Activated CD4-positive, alpha-beta memory T cell treated with anti-CD3 and anti-CD28 coated beads, Interleukin-2, amount 10 ng/mL, durations not matched to agents 7 days and 5 days (primary cell): ENCODE measurements at regions not wholly inside any gene's neighbourhood (a gene's known extent, or its start where the extent isn't known, plus 50 kb on each side); places are given as distances from the start of the nearest gene placed in this dataset.
"Not testable (repeated sequence)": the region's sequence is repeated elsewhere in the genome, so short reads cannot be mapped to it uniquely, and the experiment has no call there.

Experiments
- CTCF ChIA-PET: fragments of 350-600 bp; sonication (Branson Sonifier 250); formaldehyde crosslinking; loops from one replicate; lab custom pipeline; 2021; ENCODE audit warnings: antibody characterized with exemption, inconsistent platforms; lab: Charles Lee
- POLR2A ChIA-PET: fragments of 350-600 bp; sonication (Branson Sonifier 250); formaldehyde crosslinking; loops from one replicate; lab custom pipeline; 2021; ENCODE audit warnings: antibody characterized with exemption; lab: Charles Lee
- DNase-seq: peaks from one replicate; pipeline ENCODE4 v3.0.0-alpha.2; 2020
- H3K27ac Mint-ChIP-seq: one replicate; pipeline ENCODE4 v1.8.0; 2021; ENCODE audit warnings: mild to moderate bottlenecking, mixed read lengths
- H3K27me3 Mint-ChIP-seq: one replicate; pipeline ENCODE4 v1.8.0; 2021; ENCODE audit warnings: mixed read lengths
- H3K36me3 Mint-ChIP-seq: one replicate; pipeline ENCODE4 v1.8.0; 2021; ENCODE audit warnings: low read depth, mixed read lengths
- H3K4me1 Mint-ChIP-seq: one replicate; pipeline ENCODE4 v1.8.0; 2021; ENCODE audit warnings: mixed read lengths
- H3K4me3 Mint-ChIP-seq: one replicate; pipeline ENCODE4 v1.8.0; 2021; ENCODE audit warnings: mild to moderate bottlenecking, mixed read lengths
- H3K9me3 Mint-ChIP-seq: one replicate; pipeline ENCODE4 v1.8.0; 2021; ENCODE audit warnings: mixed read lengths

GRCh38 chr2:52036024-52036423, 1004.1 kb upstream of the NRXN1 start:
- CTCF ChIA-PET = no interaction called here
- POLR2A ChIA-PET = no interaction called here
- no peaks in the 10 kb centered on the region for H3K36me3 Mint-ChIP-seq
- H3K27me3 Mint-ChIP-seq = no peaks in the 10 kb centered on the region
- DNase-seq = no peak
- no peak overlapping the region for H3K27ac Mint-ChIP-seq
- H3K4me1 Mint-ChIP-seq = no peaks in the 10 kb centered on the region
- H3K4me3 Mint-ChIP-seq = no peak overlapping the region
- peaks cover 7% of the 10 kb centered on the region for H3K9me3 Mint-ChIP-seq

- ChIA-PET POLR2A (no interaction called here), CTCF (no interaction called here)
Measured at GRCh38 chr2:52035391-52035790, 1003.5 kb upstream of the NRXN1 start.

GRCh38 chr2:52034706-52035105, 1002.8 kb upstream of the NRXN1 start:
- no peaks in the 10 kb centered on the region for H3K36me3 Mint-ChIP-seq
- no peaks in the 10 kb centered on the region for H3K27me3 Mint-ChIP-seq
- no peak overlapping the region for H3K27ac Mint-ChIP-seq
- POLR2A ChIA-PET = no interaction called here
- no peak for DNase-seq
- no peaks in the 10 kb centered on the region for H3K4me1 Mint-ChIP-seq
- CTCF ChIA-PET = no interaction called here
- peaks cover 10% of the 10 kb centered on the region for H3K9me3 Mint-ChIP-seq
- H3K4me3 Mint-ChIP-seq = no peak overlapping the region

More at GRCh38 chr2:52035391-52035790, 1003.5 kb upstream of the NRXN1 start:
- Mint-ChIP-seq H3K9me3 (peaks cover 10% of the 10 kb centered on the region), H3K4me1 (no peaks in the 10 kb centered on the region), H3K27me3 (no peaks in the 10 kb centered on the region), H3K27ac (no peak overlapping the region), H3K36me3 (no peaks in the 10 kb centered on the region), H3K4me3 (no peak overlapping the region)
- no peak for DNase-seq

GRCh38 chr2:52022006-52022405, 990.1 kb upstream of the NRXN1 start:
- ChIA-PET CTCF (no interaction called here), POLR2A (no interaction called here)
- no peaks in the 10 kb centered on the region for H3K36me3 Mint-ChIP-seq
- no peak overlapping the region for H3K27ac Mint-ChIP-seq
- DNase-seq = no peak
- no peak overlapping the region for H3K4me3 Mint-ChIP-seq
- H3K4me1 Mint-ChIP-seq = no peaks in the 10 kb centered on the region
- H3K9me3 Mint-ChIP-seq = peaks cover 25% of the 10 kb centered on the region
- H3K27me3 Mint-ChIP-seq = no peaks in the 10 kb centered on the region

GRCh38 chr2:52017646-52018235, 985.8 kb upstream of the NRXN1 start:
- Mint-ChIP-seq H3K9me3 (peaks cover 11% of the 10 kb centered on the region), H3K27me3 (no peaks in the 10 kb centered on the region), H3K36me3 (no peaks in the 10 kb centered on the region), H3K27ac (no peak overlapping the region), H3K4me3 (no peak overlapping the region), H3K4me1 (no peaks in the 10 kb centered on the region)
- ChIA-PET CTCF (no interaction called here), POLR2A (no interaction called here)
- no peak for DNase-seq

- POLR2A ChIA-PET, DNase-seq, H3K36me3 Mint-ChIP-seq, H3K4me1 Mint-ChIP-seq, H3K27ac Mint-ChIP-seq, H3K4me3 Mint-ChIP-seq, CTCF ChIA-PET, H3K27me3 Mint-ChIP-seq: not testable (repeated sequence)
- H3K9me3 Mint-ChIP-seq = peaks cover 16% of the 10 kb centered on the region
Measured at GRCh38 chr2:52006821-52007366, 975.0 kb upstream of the NRXN1 start.

- Mint-ChIP-seq H3K9me3 (peaks cover 13% of the 10 kb centered on the region), H3K4me3 (no peak overlapping the region), H3K4me1 (no peaks in the 10 kb centered on the region), H3K27me3 (no peaks in the 10 kb centered on the region), H3K36me3 (no peaks in the 10 kb centered on the region), H3K27ac (no peak overlapping the region)
- CTCF ChIA-PET = no interaction called here
- POLR2A ChIA-PET = no interaction called here
- no peak for DNase-seq
Measured at GRCh38 chr2:52000151-52000855, 968.4 kb upstream of the NRXN1 start.

- ChIA-PET CTCF (no interaction called here), POLR2A (no interaction called here)
- peaks cover 16% of the 10 kb centered on the region for H3K9me3 Mint-ChIP-seq
Measured at GRCh38 chr2:51998890-51999289, 967.0 kb upstream of the NRXN1 start.

GRCh38 chr2:51997571-51997970, 965.6 kb upstream of the NRXN1 start:
- no peaks in the 10 kb centered on the region for H3K27me3 Mint-ChIP-seq
- ChIA-PET CTCF (no interaction called here), POLR2A (no interaction called here)
- H3K4me1 Mint-ChIP-seq = no peaks in the 10 kb centered on the region
- no peak overlapping the region for H3K27ac Mint-ChIP-seq
- DNase-seq = no peak
- H3K9me3 Mint-ChIP-seq = peaks cover 16% of the 10 kb centered on the region
- no peak overlapping the region for H3K4me3 Mint-ChIP-seq
- no peaks in the 10 kb centered on the region for H3K36me3 Mint-ChIP-seq

More at GRCh38 chr2:51998890-51999289, 967.0 kb upstream of the NRXN1 start:
- Mint-ChIP-seq H3K4me1 (no peaks in the 10 kb centered on the region), H3K36me3 (no peaks in the 10 kb centered on the region), H3K4me3 (no peak overlapping the region), H3K27ac (no peak overlapping the region), H3K27me3 (no peaks in the 10 kb centered on the region)
- DNase-seq = no peak

- ChIA-PET POLR2A (no interaction called here), CTCF (no interaction called here)
- no peaks in the 10 kb centered on the region for H3K36me3 Mint-ChIP-seq
- no peak overlapping the region for H3K27ac Mint-ChIP-seq
- DNase-seq = no peak
- H3K4me1 Mint-ChIP-seq = no peaks in the 10 kb centered on the region
- H3K9me3 Mint-ChIP-seq = peaks cover 13% of the 10 kb centered on the region
- no peaks in the 10 kb centered on the region for H3K27me3 Mint-ChIP-seq
- H3K4me3 Mint-ChIP-seq = no peak overlapping the region
Measured at GRCh38 chr2:51995293-51995692, 963.4 kb upstream of the NRXN1 start.

GRCh38 chr2:51994123-51994763, 962.3 kb upstream of the NRXN1 start:
- H3K27me3 Mint-ChIP-seq = no peaks in the 10 kb centered on the region
- no peak overlapping the region for H3K27ac Mint-ChIP-seq
- peaks cover 10% of the 10 kb centered on the region for H3K9me3 Mint-ChIP-seq
- POLR2A ChIA-PET = no interaction called here
- no peak overlapping the region for H3K4me3 Mint-ChIP-seq
- DNase-seq = no peak
- CTCF ChIA-PET = no interaction called here
- no peaks in the 10 kb centered on the region for H3K36me3 Mint-ChIP-seq
- H3K4me1 Mint-ChIP-seq = no peaks in the 10 kb centered on the region

- Mint-ChIP-seq H3K36me3 (no peaks in the 10 kb centered on the region), H3K27me3 (no peaks in the 10 kb centered on the region), H3K4me3 (no peak overlapping the region), H3K4me1 (no peaks in the 10 kb centered on the region), H3K27ac (no peak overlapping the region), H3K9me3 (peaks cover 3% of the 10 kb centered on the region)
- CTCF ChIA-PET = no interaction called here
- DNase-seq = no peak
- POLR2A ChIA-PET = no interaction called here
Measured at GRCh38 chr2:51990684-51991083, 958.8 kb upstream of the NRXN1 start.

- Mint-ChIP-seq H3K27me3 (no peaks in the 10 kb centered on the region), H3K36me3 (no peaks in the 10 kb centered on the region), H3K9me3 (peaks cover 2% of the 10 kb centered on the region), H3K27ac (no peak overlapping the region), H3K4me3 (no peak overlapping the region), H3K4me1 (no peaks in the 10 kb centered on the region)
- ChIA-PET CTCF (no interaction called here), POLR2A (no interaction called here)
- no peak for DNase-seq
Measured at GRCh38 chr2:51986101-51986500, 954.2 kb upstream of the NRXN1 start.
